ENCODE measurements at regions not wholly inside any gene's neighbourhood (a gene's known extent, or its start where the extent isn't known, plus 50 kb on each side); places are given as distances from the start of the nearest gene placed in this dataset.

GRCh38 chr16:6708576-6709215, 623.9 kb upstream of the RBFOX1 start:
- TF ChIP-seq CTCF (tag by site-specific recombination; IDR thresholded peaks at IDR 0.05) (no peak), REST (tag by site-specific recombination; IDR thresholded peaks at IDR 0.05) (no peak)

Measured in HEK293 (cell line).